Activated CD4-positive, alpha-beta T cell treated with anti-CD3 and anti-CD28 coated beads, Interleukin-2, amount 10 ng/mL, durations not matched to agents 7 days and 5 days (primary cell): ENCODE measurements at regions not wholly inside any gene's neighbourhood (a gene's known extent, or its start where the extent isn't known, plus 50 kb on each side); places are given as distances from the start of the nearest gene placed in this dataset.

ENCODE experiments used
- CTCF ChIA-PET: fragments of 350-600 bp; sonication (Branson Sonifier 250); formaldehyde crosslinking; loops from one replicate; lab custom pipeline; 2021; ENCODE audit warnings: antibody characterized with exemption; lab: Charles Lee
- POLR2A ChIA-PET: fragments of 350-600 bp; sonication (Branson Sonifier 250); formaldehyde crosslinking; loops from one replicate; lab custom pipeline; 2021; ENCODE audit warnings: antibody characterized with exemption; lab: Charles Lee
- DNase-seq: peaks from one replicate; pipeline ENCODE4 v3.0.0-alpha.2; 2020
- H3K27ac Mint-ChIP-seq: one replicate; pipeline ENCODE4 v1.8.0; 2021; ENCODE audit warnings: mild to moderate bottlenecking, moderate library complexity, mixed read lengths
- H3K27me3 Mint-ChIP-seq: one replicate; pipeline ENCODE4 v1.8.0; 2021; ENCODE audit warnings: mixed read lengths
- H3K36me3 Mint-ChIP-seq: one replicate; pipeline ENCODE4 v1.8.0; 2021; ENCODE audit warnings: low read depth, mixed read lengths
- H3K4me1 Mint-ChIP-seq: one replicate; pipeline ENCODE4 v1.8.0; 2021; ENCODE audit warnings: mixed read lengths
- H3K4me3 Mint-ChIP-seq: one replicate; pipeline ENCODE4 v1.8.0; 2021; ENCODE audit warnings: mild to moderate bottlenecking, moderate library complexity, mixed read lengths
- H3K9me3 Mint-ChIP-seq: one replicate; pipeline ENCODE4 v1.8.0; 2021; ENCODE audit warnings: mixed read lengths

- no peak for DNase-seq
- Mint-ChIP-seq H3K27me3 (no peaks in the 10 kb centered on the region), H3K4me1 (no peaks in the 10 kb centered on the region), H3K27ac (no peak overlapping the region), H3K36me3 (no peaks in the 10 kb centered on the region), H3K9me3 (peaks cover 7% of the 10 kb centered on the region), H3K4me3 (no peak overlapping the region)
- CTCF ChIA-PET = no interaction called here
- POLR2A ChIA-PET = no interaction called here
These were observed 604.4 kb downstream of the ARAP2 start for GRCh38 chr4:35639929-35640328.

- CTCF ChIA-PET = no interaction called here
- Mint-ChIP-seq H3K27ac (no peak overlapping the region), H3K9me3 (no peaks in the 10 kb centered on the region), H3K27me3 (no peaks in the 10 kb centered on the region), H3K4me3 (no peak overlapping the region), H3K36me3 (no peaks in the 10 kb centered on the region), H3K4me1 (no peaks in the 10 kb centered on the region)
- POLR2A ChIA-PET = no interaction called here
- no peak for DNase-seq
These were observed 600.7 kb downstream of the ARAP2 start for GRCh38 chr4:35643661-35644060.

GRCh38 chr4:35644591-35644990, 599.7 kb downstream of the ARAP2 start:
- DNase-seq = no peak
- Mint-ChIP-seq H3K4me1 (no peaks in the 10 kb centered on the region), H3K4me3 (no peak overlapping the region), H3K36me3 (no peaks in the 10 kb centered on the region), H3K27ac (no peak overlapping the region), H3K9me3 (no peaks in the 10 kb centered on the region), H3K27me3 (no peaks in the 10 kb centered on the region)
- ChIA-PET CTCF (no interaction called here), POLR2A (no interaction called here)

GRCh38 chr4:35649011-35649410, 595.3 kb downstream of the ARAP2 start:
- no peaks in the 10 kb centered on the region for H3K9me3 Mint-ChIP-seq
- no peaks in the 10 kb centered on the region for H3K36me3 Mint-ChIP-seq
- no peak overlapping the region for H3K4me3 Mint-ChIP-seq
- no peak overlapping the region for H3K27ac Mint-ChIP-seq
- POLR2A ChIA-PET = no interaction called here
- H3K27me3 Mint-ChIP-seq = no peaks in the 10 kb centered on the region
- DNase-seq = no peak
- H3K4me1 Mint-ChIP-seq = no peaks in the 10 kb centered on the region
- CTCF ChIA-PET = no interaction called here

- POLR2A ChIA-PET = no interaction called here
- H3K36me3 Mint-ChIP-seq = no peaks in the 10 kb centered on the region
- no peak for DNase-seq
- no peaks in the 10 kb centered on the region for H3K27me3 Mint-ChIP-seq
- no peak overlapping the region for H3K27ac Mint-ChIP-seq
- H3K9me3 Mint-ChIP-seq = no peaks in the 10 kb centered on the region
- H3K4me3 Mint-ChIP-seq = no peak overlapping the region
- H3K4me1 Mint-ChIP-seq = no peaks in the 10 kb centered on the region
- CTCF ChIA-PET = no interaction called here
These were observed 594.5 kb downstream of the ARAP2 start for GRCh38 chr4:35649778-35650177.

- no peak for DNase-seq
- H3K27ac Mint-ChIP-seq = no peak overlapping the region
- no peaks in the 10 kb centered on the region for H3K36me3 Mint-ChIP-seq
- H3K4me1 Mint-ChIP-seq = no peaks in the 10 kb centered on the region
- H3K9me3 Mint-ChIP-seq = no peaks in the 10 kb centered on the region
- ChIA-PET POLR2A (no interaction called here), CTCF (no interaction called here)
- H3K4me3 Mint-ChIP-seq = no peak overlapping the region
- no peaks in the 10 kb centered on the region for H3K27me3 Mint-ChIP-seq
These were observed 592.1 kb downstream of the ARAP2 start for GRCh38 chr4:35652197-35652596.

GRCh38 chr4:35653451-35653850, 590.9 kb downstream of the ARAP2 start:
- H3K4me1 Mint-ChIP-seq = no peaks in the 10 kb centered on the region
- ChIA-PET POLR2A (no interaction called here), CTCF (no interaction called here)
- no peak overlapping the region for H3K4me3 Mint-ChIP-seq
- H3K36me3 Mint-ChIP-seq = no peaks in the 10 kb centered on the region
- H3K27ac Mint-ChIP-seq = no peak overlapping the region
- no peak for DNase-seq
- H3K9me3 Mint-ChIP-seq = no peaks in the 10 kb centered on the region
- H3K27me3 Mint-ChIP-seq = no peaks in the 10 kb centered on the region

- Mint-ChIP-seq H3K36me3 (no peaks in the 10 kb centered on the region), H3K27me3 (no peaks in the 10 kb centered on the region), H3K27ac (no peak overlapping the region), H3K9me3 (no peaks in the 10 kb centered on the region), H3K4me3 (no peak overlapping the region), H3K4me1 (no peaks in the 10 kb centered on the region)
- POLR2A ChIA-PET = no interaction called here
- CTCF ChIA-PET = no interaction called here
- no peak for DNase-seq
These were observed 571.2 kb downstream of the ARAP2 start for GRCh38 chr4:35673137-35673536.

GRCh38 chr4:35684755-35685154, 559.6 kb downstream of the ARAP2 start:
- Mint-ChIP-seq H3K36me3 (no peaks in the 10 kb centered on the region), H3K4me3 (no peak overlapping the region), H3K27ac (no peak overlapping the region), H3K4me1 (no peaks in the 10 kb centered on the region), H3K27me3 (no peaks in the 10 kb centered on the region), H3K9me3 (peaks cover 14% of the 10 kb centered on the region)
- CTCF ChIA-PET = interaction anchor here (1.2 kb wide), 1 partner anchor 8 kb away, joined by 3 read pairs; no protein-coding TSS in a partner anchor
- POLR2A ChIA-PET = no interaction called here
- DNase-seq = no peak

GRCh38 chr4:35689870-35690269, 554.4 kb downstream of the ARAP2 start:
- POLR2A ChIA-PET = no interaction called here
- H3K4me1 Mint-ChIP-seq = no peaks in the 10 kb centered on the region
- no peak overlapping the region for H3K4me3 Mint-ChIP-seq
- H3K27me3 Mint-ChIP-seq = no peaks in the 10 kb centered on the region
- no peak overlapping the region for H3K27ac Mint-ChIP-seq
- H3K36me3 Mint-ChIP-seq = no peaks in the 10 kb centered on the region
- CTCF ChIA-PET = no interaction called here
- H3K9me3 Mint-ChIP-seq = no peaks in the 10 kb centered on the region
- DNase-seq = no peak

GRCh38 chr4:35690271-35690670, 554.0 kb downstream of the ARAP2 start:
- no peak for DNase-seq
- ChIA-PET CTCF (no interaction called here), POLR2A (no interaction called here)
- H3K36me3 Mint-ChIP-seq = no peaks in the 10 kb centered on the region
- no peaks in the 10 kb centered on the region for H3K9me3 Mint-ChIP-seq
- H3K27me3 Mint-ChIP-seq = no peaks in the 10 kb centered on the region
- no peak overlapping the region for H3K4me3 Mint-ChIP-seq
- H3K27ac Mint-ChIP-seq = no peak overlapping the region
- no peaks in the 10 kb centered on the region for H3K4me1 Mint-ChIP-seq

- H3K27ac Mint-ChIP-seq = no peak overlapping the region
- H3K4me3 Mint-ChIP-seq = no peak overlapping the region
- no peaks in the 10 kb centered on the region for H3K9me3 Mint-ChIP-seq
- H3K36me3 Mint-ChIP-seq = no peaks in the 10 kb centered on the region
- no peaks in the 10 kb centered on the region for H3K27me3 Mint-ChIP-seq
- no peaks in the 10 kb centered on the region for H3K4me1 Mint-ChIP-seq
- CTCF ChIA-PET = interaction anchor here (0.6 kb wide), 2 partner anchors 217 to 1926 kb away, joined by 3 to 5 read pairs; no protein-coding TSS in a partner anchor
- DNase-seq = no peak
- POLR2A ChIA-PET = no interaction called here
These were observed 549.3 kb downstream of the ARAP2 start for GRCh38 chr4:35695003-35695402.

- no peak for DNase-seq
- ChIA-PET POLR2A (no interaction called here), CTCF (no interaction called here)
- Mint-ChIP-seq H3K27ac (no peak overlapping the region), H3K4me3 (no peak overlapping the region), H3K9me3 (no peaks in the 10 kb centered on the region), H3K36me3 (no peaks in the 10 kb centered on the region), H3K27me3 (no peaks in the 10 kb centered on the region), H3K4me1 (no peaks in the 10 kb centered on the region)
These were observed 548.9 kb downstream of the ARAP2 start for GRCh38 chr4:35695421-35695820.

GRCh38 chr4:35697210-35697736, 547.0 kb downstream of the ARAP2 start:
- CTCF ChIA-PET = no interaction called here
- Mint-ChIP-seq H3K27ac (no peak overlapping the region), H3K9me3 (no peaks in the 10 kb centered on the region), H3K4me3 (no peak overlapping the region), H3K4me1 (no peaks in the 10 kb centered on the region), H3K36me3 (no peaks in the 10 kb centered on the region), H3K27me3 (no peaks in the 10 kb centered on the region)
- POLR2A ChIA-PET = no interaction called here
- DNase-seq = no peak
